ENCODE measurements at regions not wholly inside any gene's neighbourhood (a gene's known extent, or its start where the extent isn't known, plus 50 kb on each side); places are given as distances from the start of the nearest gene placed in this dataset.

- DNase-seq (no peak), ATAC-seq (no peak)
These were observed 112.9 kb upstream of the IQCM start for GRCh38 chr4:149928507-149928906.

- DNase-seq, result no peak
- ATAC-seq, result no peak
These were observed 115.8 kb upstream of the IQCM start for GRCh38 chr4:149931431-149931830.

GRCh38 chr4:149932188-149932587 is 116.5 kb upstream of the IQCM start:
- DNase-seq (no peak), ATAC-seq (no peak)

GRCh38 chr4:149933120-149933519 is 117.5 kb upstream of the IQCM start:
- ATAC-seq, result no peak
- DNase-seq, result no peak

GRCh38 chr4:149933883-149934282 is 118.2 kb upstream of the IQCM start:
- ATAC-seq (no peak), DNase-seq (no peak)

- ATAC-seq (no peak), DNase-seq (no peak)
These were observed 128.9 kb upstream of the DCLK2 start for GRCh38 chr4:149949381-149949780.

GRCh38 chr4:149951152-149951900 is 126.9 kb upstream of the DCLK2 start:
- DNase-seq (no peak), ATAC-seq (no peak)

GRCh38 chr4:149952101-149952500 is 126.1 kb upstream of the DCLK2 start:
- ATAC-seq (no peak), DNase-seq (no peak)

- DNase-seq, result no peak
- ATAC-seq, result no peak
These were observed 125.5 kb upstream of the DCLK2 start for GRCh38 chr4:149952716-149953115.

GRCh38 chr4:149955780-149956390 is 122.4 kb upstream of the DCLK2 start:
- DNase-seq, result no peak
- no peak for ATAC-seq

- no peak for DNase-seq
- no peak for ATAC-seq
These were observed 121.6 kb upstream of the DCLK2 start for GRCh38 chr4:149956678-149957077.

- DNase-seq, result no peak
- ATAC-seq, result no peak
These were observed 116.2 kb upstream of the DCLK2 start for GRCh38 chr4:149961876-149962597.

- DNase-seq, result no peak
- no peak for ATAC-seq
These were observed 114.0 kb upstream of the DCLK2 start for GRCh38 chr4:149964001-149964796.

- DNase-seq (no peak), ATAC-seq (no peak)
These were observed 113.0 kb upstream of the DCLK2 start for GRCh38 chr4:149965206-149965605.

GRCh38 chr4:149972407-149972806 is 105.8 kb upstream of the DCLK2 start:
- DNase-seq, result no peak
- ATAC-seq, result no peak

- DNase-seq (no peak), ATAC-seq (no peak)
These were observed 105.1 kb upstream of the DCLK2 start for GRCh38 chr4:149973181-149973580.

GRCh38 chr4:149975172-149975571 is 103.1 kb upstream of the DCLK2 start:
- ATAC-seq (no peak), DNase-seq (no peak)

- ATAC-seq, result no peak
- DNase-seq, result no peak
These were observed 98.0 kb upstream of the DCLK2 start for GRCh38 chr4:149980121-149980682.

GRCh38 chr4:149980941-149981340 is 97.3 kb upstream of the DCLK2 start:
- ATAC-seq (peak; percentile 32), DNase-seq (peak; percentile 38)

- ATAC-seq, result no peak
- no peak for DNase-seq
These were observed 94.8 kb upstream of the DCLK2 start for GRCh38 chr4:149983401-149983800.

GRCh38 chr4:149983931-149984330 is 94.3 kb upstream of the DCLK2 start:
- ATAC-seq, result no peak
- no peak for DNase-seq

GRCh38 chr4:149985981-149986380 is 92.3 kb upstream of the DCLK2 start:
- DNase-seq (no peak), ATAC-seq (no peak)
